GM23338 (cell line): ENCODE measurements at regions not wholly inside any gene's neighbourhood (a gene's known extent, or its start where the extent isn't known, plus 50 kb on each side); places are given as distances from the start of the nearest gene placed in this dataset.

Experiments used
- CREB1 ChIP-seq: fragments of 250-450 bp; sonication (Bioruptor Pico); IDR thresholded peaks from 2 replicates; pipeline ENCODE4 v1.5.0; 2020; ENCODE audit warnings: low read depth, mild to moderate bottlenecking, moderate library complexity
- CTCF ChIP-seq, 2 experiments: fragments of 200-600 bp in 1 of 2; sonication (generic) in 1 of 2; conservative IDR thresholded peaks; 2 replicates each; pipeline versions ENCODE4 v1.5.1 to v1.6.1; 2016 to 2017; ENCODE audit warnings: antibody characterized with exemption in 2 of 2, low read depth in 2 of 2, mild to moderate bottlenecking in 2 of 2, moderate library complexity in 1 of 2
- EZH2 ChIP-seq: fragments of 200-600 bp; sonication (generic); IDR thresholded peaks from one replicate; pipeline ENCODE4 v1.8.0; 2017; ENCODE audit warnings: antibody characterized with exemption, mild to moderate bottlenecking, low read depth; ENCODE audit not compliant: unreplicated experiment
- EZH2phosphoT487 ChIP-seq: fragments of 200-600 bp; sonication (generic); IDR thresholded peaks from one replicate; pipeline ENCODE4 v1.8.1; 2018; ENCODE audit warnings: antibody characterized with exemption; ENCODE audit not compliant: unreplicated experiment
- JUNB ChIP-seq: IDR thresholded peaks from one replicate; pipeline ENCODE4 v1.6.1; 2016; ENCODE audit warnings: antibody characterized with exemption; ENCODE audit not compliant: unreplicated experiment
- POLR2AphosphoS5 ChIP-seq: IDR thresholded peaks from 2 replicates; pipeline ENCODE4 v1.6.1; 2016; ENCODE audit warnings: antibody characterized with exemption, low read depth
- REST ChIP-seq: IDR thresholded peaks from one replicate; pipeline ENCODE4 v1.6.1; 2018; ENCODE audit warnings: antibody characterized with exemption; ENCODE audit not compliant: unreplicated experiment
- STAT1 ChIP-seq: IDR thresholded peaks from one replicate; pipeline ENCODE4 v1.6.1; 2016; ENCODE audit warnings: antibody characterized with exemption; ENCODE audit not compliant: unreplicated experiment
- ZNF114 ChIP-seq: fragments of 250-450 bp; sonication (Bioruptor Pico); IDR thresholded peaks from 2 replicates; pipeline ENCODE4 v1.5.0; 2020; ENCODE audit warnings: mild to moderate bottlenecking, moderate library complexity
- ZNF331 ChIP-seq: fragments of 250-450 bp; sonication (Bioruptor Pico); IDR thresholded peaks from 2 replicates; pipeline ENCODE4 v1.5.0; 2020; ENCODE audit warnings: low read depth, mild to moderate bottlenecking, moderate library complexity

- TF ChIP-seq REST (no peak), POLR2AphosphoS5 (no peak), EZH2phosphoT487 (no peak), CTCF (conservative IDR thresholded peaks at IDR 0.05; ENCODE audit: low read depth in 2 of 2) (no peak), EZH2 (no peak), ZNF114 (CRISPR knock-in tag) (no peak), ZNF331 (no peak), JUNB (no peak), STAT1 (no peak), CREB1 (CRISPR knock-in tag) (no peak)
Measured at GRCh38 chr10:29932991-29933390, 126.4 kb downstream of the JCAD start.
